Testis (tissue), 2 donors: ENCODE measurements at regions not wholly inside any gene's neighbourhood (a gene's known extent, or its start where the extent isn't known, plus 50 kb on each side); places are given as distances from the start of the nearest gene placed in this dataset.

Experiments used
- DNase-seq: peaks from one replicate; pipeline ENCODE4 v3.0.0-alpha.2; 2019
- H3K27ac ChIP-seq, 2 donors: fragments of 200-600 bp; sonication (generic); one replicate each; pipeline ENCODE4 v1.5.1; 2019
- H3K27me3 ChIP-seq: fragments of 200-600 bp; sonication (generic); one replicate; pipeline ENCODE4 v1.5.1; 2019
- H3K36me3 ChIP-seq: fragments of 200-600 bp; sonication (generic); one replicate; pipeline ENCODE4 v1.5.1; 2017; ENCODE audit warnings: low read depth; ENCODE audit errors: missing control alignments
- H3K4me1 ChIP-seq: fragments of 200-600 bp; sonication (generic); one replicate; pipeline ENCODE4 v1.5.1; 2019
- H3K4me3 ChIP-seq, 2 donors: fragments of 200-600 bp; sonication (generic); one replicate each; pipeline ENCODE4 v1.5.1; 2017 to 2019
- H3K9me3 ChIP-seq: fragments of 200-600 bp; sonication (generic); one replicate; pipeline ENCODE4 v1.5.1; 2017
- CTCF ChIP-seq, 3 experiments: fragments of 450-650 bp in 2 of 3; fragments of 200-600 bp in 1 of 3; sonication (generic) in 1 of 3; IDR thresholded peaks; one replicate each; pipeline ENCODE4 v1.5.1; 2016 to 2019; ENCODE audit warnings: antibody characterized with exemption in 3 of 3, mild to moderate bottlenecking in 2 of 3, moderate library complexity in 1 of 3
- POLR2A ChIP-seq: fragments of 450-650 bp; IDR thresholded peaks from one replicate; pipeline ENCODE4 v1.6.1; 2017; ENCODE audit warnings: antibody characterized with exemption, mild to moderate bottlenecking, moderate library complexity
- WGBS, 2 donors: methylation state at CpG; one replicate each; pipeline ENCODE4 v1.1.5; 2018; 5-methylcytosine and 5-hydroxymethylcytosine counted together
- intact Hi-C: fragments of 100-400 bp; cut with DNase I; formaldehyde crosslinking; loops from one replicate; pipeline ENCODE4 v1.15.1; 2023; ENCODE audit warnings: low total_unique reads

- 97 to 98% methylated on average over 4 of the region's 4 CpGs for WGBS, 2 donors
- Histone ChIP-seq H3K36me3 (no peaks in the 10 kb centered on the region), H3K4me3 (no peak overlapping the region), H3K27ac (no peak overlapping the region), H3K9me3 (no peaks in the 10 kb centered on the region), H3K27me3 (no peaks in the 10 kb centered on the region), H3K4me1 (peaks cover 6% of the 10 kb centered on the region)
- intact Hi-C loops: no loop called here
- DNase-seq: no peak
- TF ChIP-seq POLR2A (no peak), CTCF (IDR thresholded peaks at IDR 0.05) (no peak)
These were observed 96.9 kb downstream of the SYNE3 start for GRCh38 chr14:95419569-95419968.

GRCh38 chr14:95418858-95419257, 97.6 kb downstream of the SYNE3 start:
- no peaks in the 10 kb centered on the region for H3K27me3 ChIP-seq
- H3K36me3 ChIP-seq: no peaks in the 10 kb centered on the region
- H3K27ac ChIP-seq: no peak overlapping the region
- TF ChIP-seq POLR2A (no peak), CTCF (IDR thresholded peaks at IDR 0.05) (no peak)
- intact Hi-C loops: no loop called here
- WGBS, 2 donors: 88 to 95% methylated on average over 3 of the region's 3 CpGs
- H3K9me3 ChIP-seq: no peaks in the 10 kb centered on the region
- no peak overlapping the region for H3K4me3 ChIP-seq
- H3K4me1 ChIP-seq: no peaks in the 10 kb centered on the region
- no peak for DNase-seq

GRCh38 chr14:95417492-95417891, 97.8 kb upstream of the CLMN start:
- 93 to 94% methylated on average over 7 of the region's 7 CpGs for WGBS, 2 donors

GRCh38 chr14:95415993-95416392, 96.3 kb upstream of the CLMN start:
- no peaks in the 10 kb centered on the region for H3K27me3 ChIP-seq
- no peak overlapping the region for H3K27ac ChIP-seq
- no peak for DNase-seq
- intact Hi-C loops: loop anchor here (2.0 kb wide), 1 partner anchor 35 kb away; no protein-coding TSS in a partner anchor
- H3K36me3 ChIP-seq: no peaks in the 10 kb centered on the region
- H3K9me3 ChIP-seq: no peaks in the 10 kb centered on the region
- WGBS, 2 donors: 91 to 94% methylated on average over 8 of the region's 8 CpGs
- H3K4me3 ChIP-seq: no peak overlapping the region
- no peaks in the 10 kb centered on the region for H3K4me1 ChIP-seq
- TF ChIP-seq POLR2A (no peak), CTCF (IDR thresholded peaks at IDR 0.05) (no peak)

More at GRCh38 chr14:95417492-95417891, 97.8 kb upstream of the CLMN start:
- Histone ChIP-seq H3K4me1 (no peaks in the 10 kb centered on the region), H3K9me3 (no peaks in the 10 kb centered on the region), H3K27me3 (no peaks in the 10 kb centered on the region), H3K36me3 (no peaks in the 10 kb centered on the region), H3K4me3 (no peak overlapping the region), H3K27ac (no peak overlapping the region)
- TF ChIP-seq CTCF (IDR thresholded peaks at IDR 0.05) (no peak), POLR2A (no peak)
- no peak for DNase-seq
- intact Hi-C loops: no loop called here
